ENCODE measurements at regions not wholly inside any gene's neighbourhood (a gene's known extent, or its start where the extent isn't known, plus 50 kb on each side); places are given as distances from the start of the nearest gene placed in this dataset.

DNA sequence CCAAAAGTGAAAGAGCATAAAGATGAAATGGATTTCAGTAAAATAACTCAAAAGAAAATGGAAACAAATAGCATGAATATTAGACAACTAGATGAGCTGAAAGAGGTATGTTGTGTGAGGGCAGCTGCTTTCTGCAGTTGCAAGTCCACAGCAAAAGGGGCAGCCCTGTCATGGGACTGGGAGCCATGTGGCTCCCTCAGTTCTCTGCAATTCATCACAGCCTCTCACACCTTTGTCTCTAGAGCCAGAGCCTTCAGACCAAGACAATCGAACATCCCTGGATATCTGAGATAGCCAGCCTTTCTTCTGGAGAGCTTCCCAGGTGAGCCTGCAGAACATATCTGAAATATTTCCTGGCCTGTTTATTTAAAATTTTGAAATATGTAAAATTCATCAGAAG is 538.7 kb downstream of the REEP3 start:
- ChIA-PET POLR2A (no interaction called here), CTCF (interaction anchor here (0.6 to 1.2 kb wide), 3 partner anchors 18 to 679 kb away, joined by 3 to 6 read pairs (median 3); no protein-coding TSS in a partner anchor)
- H3K36me3 ChIP-seq (ENCODE audit: control insufficient read depth in 2 of 2, insufficient read depth in 1 of 2, low read length in 2 of 2), result no peaks in the 10 kb centered on the region
- H3K4me1 ChIP-seq (ENCODE audit: control insufficient read depth, insufficient read depth, low read length), result no peaks in the 10 kb centered on the region
- H3K27ac ChIP-seq (ENCODE audit: extremely low read depth, low read depth, low read length), result no peak overlapping the region
- 0 out of 2 replicates have a peak, but pooled peaks have one; percentile 20 for TF ChIP-seq ZBTB17 (tag by site-specific recombination; IDR thresholded peaks at IDR 0.05)
- TF ChIP-seq ZNF621 (tag by site-specific recombination; IDR thresholded peaks at IDR 0.05), result no peak
- H3K4me3 ChIP-seq (ENCODE audit: low read depth, low read length), result no peak overlapping the region
- no peaks in the 10 kb centered on the region for H3K9me3 ChIP-seq (ENCODE audit: control insufficient read depth, insufficient read depth, low read depth, low read length)

DNA sequence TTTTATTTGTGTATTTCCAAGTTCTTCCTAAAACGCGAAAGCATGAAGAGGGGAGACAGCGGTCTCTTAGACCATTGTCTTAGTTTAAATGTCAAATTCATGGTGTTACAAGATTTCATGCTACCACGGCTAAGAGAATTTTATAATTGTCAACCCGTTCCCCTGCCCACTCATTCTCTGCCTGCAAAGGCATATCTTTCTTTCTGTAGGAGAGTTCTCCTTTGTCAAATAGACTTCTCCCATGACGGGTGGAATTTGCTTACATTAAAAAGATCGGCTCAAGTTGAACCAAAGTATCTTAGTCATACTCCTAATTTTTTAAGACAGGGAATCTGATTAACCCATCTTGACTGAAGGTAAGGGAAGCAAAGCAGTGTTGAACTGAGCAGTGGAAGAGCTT is 539.2 kb downstream of the REEP3 start:
- no peaks in the 10 kb centered on the region for H3K9me3 ChIP-seq (ENCODE audit: control insufficient read depth, insufficient read depth, low read depth, low read length)
- no peaks in the 10 kb centered on the region for H3K36me3 ChIP-seq (ENCODE audit: control insufficient read depth in 2 of 2, insufficient read depth in 1 of 2, low read length in 2 of 2)
- no peaks in the 10 kb centered on the region for H3K4me1 ChIP-seq (ENCODE audit: control insufficient read depth, insufficient read depth, low read length)
- ChIA-PET POLR2A (no interaction called here), CTCF (interaction anchor here (0.6 to 1.2 kb wide), 3 partner anchors 19 to 679 kb away, joined by 3 to 6 read pairs (median 3); no protein-coding TSS in a partner anchor)
- H3K27ac ChIP-seq (ENCODE audit: extremely low read depth, low read depth, low read length), result no peak overlapping the region
- H3K4me3 ChIP-seq (ENCODE audit: low read depth, low read length), result no peak overlapping the region
- TF ChIP-seq ZNF530 (tag by site-specific recombination; IDR thresholded peaks at IDR 0.05; ENCODE audit: low read depth) (no peak), ZNF792 (tag by site-specific recombination; IDR thresholded peaks at IDR 0.05) (no peak), ZNF324 (tag by site-specific recombination; IDR thresholded peaks at IDR 0.05) (no peak), IKZF3 (tag by site-specific recombination; IDR thresholded peaks at IDR 0.05) (no peak), ZNF473 (tag by site-specific recombination; IDR thresholded peaks at IDR 0.05) (no peak), ZNF558 (tag by site-specific recombination; IDR thresholded peaks at IDR 0.05) (no peak), ZNF664 (tag by site-specific recombination; IDR thresholded peaks at IDR 0.05) (no peak), ZNF658 (tag by site-specific recombination; IDR thresholded peaks at IDR 0.05) (no peak), ZFP3 (tag by site-specific recombination; IDR thresholded peaks at IDR 0.05; ENCODE audit: low read depth) (no peak), ZNF560 (tag by site-specific recombination; IDR thresholded peaks at IDR 0.05; ENCODE audit: borderline replicate concordance) (no peak), ZNF777 (tag by site-specific recombination; IDR thresholded peaks at IDR 0.05; ENCODE audit: borderline replicate concordance) (no peak), ZNF561 (tag by site-specific recombination; IDR thresholded peaks at IDR 0.05; ENCODE audit: borderline replicate concordance) (no peak), ZNF501 (tag by site-specific recombination; IDR thresholded peaks at IDR 0.05) (no peak)
- TF ChIP-seq, protein P1, sequence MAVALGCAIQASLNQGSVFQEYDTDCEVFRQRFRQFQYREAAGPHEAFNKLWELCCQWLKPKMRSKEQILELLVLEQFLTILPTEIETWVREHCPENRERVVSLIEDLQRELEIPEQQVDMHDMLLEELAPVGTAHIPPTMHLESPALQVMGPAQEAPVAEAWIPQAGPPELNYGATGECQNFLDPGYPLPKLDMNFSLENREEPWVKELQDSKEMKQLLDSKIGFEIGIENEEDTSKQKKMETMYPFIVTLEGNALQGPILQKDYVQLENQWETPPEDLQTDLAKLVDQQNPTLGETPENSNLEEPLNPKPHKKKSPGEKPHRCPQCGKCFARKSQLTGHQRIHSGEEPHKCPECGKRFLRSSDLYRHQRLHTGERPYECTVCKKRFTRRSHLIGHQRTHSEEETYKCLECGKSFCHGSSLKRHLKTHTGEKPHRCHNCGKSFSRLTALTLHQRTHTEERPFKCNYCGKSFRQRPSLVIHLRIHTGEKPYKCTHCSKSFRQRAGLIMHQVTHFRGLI (tag by site-specific recombination; IDR thresholded peaks at IDR 0.05), result no peak
- TF ChIP-seq, protein P2, sequence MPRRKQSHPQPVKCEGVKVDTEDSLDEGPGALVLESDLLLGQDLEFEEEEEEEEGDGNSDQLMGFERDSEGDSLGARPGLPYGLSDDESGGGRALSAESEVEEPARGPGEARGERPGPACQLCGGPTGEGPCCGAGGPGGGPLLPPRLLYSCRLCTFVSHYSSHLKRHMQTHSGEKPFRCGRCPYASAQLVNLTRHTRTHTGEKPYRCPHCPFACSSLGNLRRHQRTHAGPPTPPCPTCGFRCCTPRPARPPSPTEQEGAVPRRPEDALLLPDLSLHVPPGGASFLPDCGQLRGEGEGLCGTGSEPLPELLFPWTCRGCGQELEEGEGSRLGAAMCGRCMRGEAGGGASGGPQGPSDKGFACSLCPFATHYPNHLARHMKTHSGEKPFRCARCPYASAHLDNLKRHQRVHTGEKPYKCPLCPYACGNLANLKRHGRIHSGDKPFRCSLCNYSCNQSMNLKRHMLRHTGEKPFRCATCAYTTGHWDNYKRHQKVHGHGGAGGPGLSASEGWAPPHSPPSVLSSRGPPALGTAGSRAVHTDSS (tag by site-specific recombination; IDR thresholded peaks at IDR 0.05), result no peak
- TF ChIP-seq, protein P3, sequence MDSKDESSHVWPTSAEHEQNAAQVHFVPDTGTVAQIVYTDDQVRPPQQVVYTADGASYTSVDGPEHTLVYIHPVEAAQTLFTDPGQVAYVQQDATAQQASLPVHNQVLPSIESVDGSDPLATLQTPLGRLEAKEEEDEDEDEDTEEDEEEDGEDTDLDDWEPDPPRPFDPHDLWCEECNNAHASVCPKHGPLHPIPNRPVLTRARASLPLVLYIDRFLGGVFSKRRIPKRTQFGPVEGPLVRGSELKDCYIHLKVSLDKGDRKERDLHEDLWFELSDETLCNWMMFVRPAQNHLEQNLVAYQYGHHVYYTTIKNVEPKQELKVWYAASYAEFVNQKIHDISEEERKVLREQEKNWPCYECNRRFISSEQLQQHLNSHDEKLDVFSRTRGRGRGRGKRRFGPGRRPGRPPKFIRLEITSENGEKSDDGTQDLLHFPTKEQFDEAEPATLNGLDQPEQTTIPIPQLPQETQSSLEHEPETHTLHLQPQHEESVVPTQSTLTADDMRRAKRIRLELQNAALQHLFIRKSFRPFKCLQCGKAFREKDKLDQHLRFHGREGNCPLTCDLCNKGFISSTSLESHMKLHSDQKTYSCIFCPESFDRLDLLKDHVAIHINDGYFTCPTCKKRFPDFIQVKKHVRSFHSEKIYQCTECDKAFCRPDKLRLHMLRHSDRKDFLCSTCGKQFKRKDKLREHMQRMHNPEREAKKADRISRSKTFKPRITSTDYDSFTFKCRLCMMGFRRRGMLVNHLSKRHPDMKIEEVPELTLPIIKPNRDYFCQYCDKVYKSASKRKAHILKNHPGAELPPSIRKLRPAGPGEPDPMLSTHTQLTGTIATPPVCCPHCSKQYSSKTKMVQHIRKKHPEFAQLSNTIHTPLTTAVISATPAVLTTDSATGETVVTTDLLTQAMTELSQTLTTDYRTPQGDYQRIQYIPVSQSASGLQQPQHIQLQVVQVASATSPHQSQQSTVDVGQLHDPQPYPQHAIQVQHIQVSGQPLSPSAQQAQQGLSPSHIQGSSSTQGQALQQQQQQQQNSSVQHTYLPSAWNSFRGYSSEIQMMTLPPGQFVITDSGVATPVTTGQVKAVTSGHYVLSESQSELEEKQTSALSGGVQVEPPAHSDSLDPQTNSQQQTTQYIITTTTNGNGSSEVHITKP (tag by site-specific recombination; IDR thresholded peaks at IDR 0.05), result no peak
- TF ChIP-seq, protein P4, sequence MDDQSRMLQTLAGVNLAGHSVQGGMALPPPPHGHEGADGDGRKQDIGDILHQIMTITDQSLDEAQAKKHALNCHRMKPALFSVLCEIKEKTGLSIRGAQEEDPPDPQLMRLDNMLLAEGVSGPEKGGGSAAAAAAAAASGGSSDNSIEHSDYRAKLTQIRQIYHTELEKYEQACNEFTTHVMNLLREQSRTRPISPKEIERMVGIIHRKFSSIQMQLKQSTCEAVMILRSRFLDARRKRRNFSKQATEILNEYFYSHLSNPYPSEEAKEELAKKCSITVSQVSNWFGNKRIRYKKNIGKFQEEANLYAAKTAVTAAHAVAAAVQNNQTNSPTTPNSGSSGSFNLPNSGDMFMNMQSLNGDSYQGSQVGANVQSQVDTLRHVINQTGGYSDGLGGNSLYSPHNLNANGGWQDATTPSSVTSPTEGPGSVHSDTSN (CRISPR knock-in tag; IDR thresholded peaks at IDR 0.05), result no peak
- TF ChIP-seq, protein P5, sequence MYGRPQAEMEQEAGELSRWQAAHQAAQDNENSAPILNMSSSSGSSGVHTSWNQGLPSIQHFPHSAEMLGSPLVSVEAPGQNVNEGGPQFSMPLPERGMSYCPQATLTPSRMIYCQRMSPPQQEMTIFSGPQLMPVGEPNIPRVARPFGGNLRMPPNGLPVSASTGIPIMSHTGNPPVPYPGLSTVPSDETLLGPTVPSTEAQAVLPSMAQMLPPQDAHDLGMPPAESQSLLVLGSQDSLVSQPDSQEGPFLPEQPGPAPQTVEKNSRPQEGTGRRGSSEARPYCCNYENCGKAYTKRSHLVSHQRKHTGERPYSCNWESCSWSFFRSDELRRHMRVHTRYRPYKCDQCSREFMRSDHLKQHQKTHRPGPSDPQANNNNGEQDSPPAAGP (tag by site-specific recombination; IDR thresholded peaks at IDR 0.05), result no peak
- TF ChIP-seq, protein P6, sequence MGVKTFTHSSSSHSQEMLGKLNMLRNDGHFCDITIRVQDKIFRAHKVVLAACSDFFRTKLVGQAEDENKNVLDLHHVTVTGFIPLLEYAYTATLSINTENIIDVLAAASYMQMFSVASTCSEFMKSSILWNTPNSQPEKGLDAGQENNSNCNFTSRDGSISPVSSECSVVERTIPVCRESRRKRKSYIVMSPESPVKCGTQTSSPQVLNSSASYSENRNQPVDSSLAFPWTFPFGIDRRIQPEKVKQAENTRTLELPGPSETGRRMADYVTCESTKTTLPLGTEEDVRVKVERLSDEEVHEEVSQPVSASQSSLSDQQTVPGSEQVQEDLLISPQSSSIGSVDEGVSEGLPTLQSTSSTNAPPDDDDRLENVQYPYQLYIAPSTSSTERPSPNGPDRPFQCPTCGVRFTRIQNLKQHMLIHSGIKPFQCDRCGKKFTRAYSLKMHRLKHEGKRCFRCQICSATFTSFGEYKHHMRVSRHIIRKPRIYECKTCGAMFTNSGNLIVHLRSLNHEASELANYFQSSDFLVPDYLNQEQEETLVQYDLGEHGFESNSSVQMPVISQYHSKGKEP (tag by site-specific recombination; IDR thresholded peaks at IDR 0.05), result no peak
